C4-2B (cell line): ENCODE measurements at regions not wholly inside any gene's neighbourhood (a gene's known extent, or its start where the extent isn't known, plus 50 kb on each side); places are given as distances from the start of the nearest gene placed in this dataset.
"Not testable (repeated sequence)": the region's sequence is repeated elsewhere in the genome, so short reads cannot be mapped to it uniquely, and the experiment has no call there.

ENCODE experiments used
- CTCF ChIP-seq: fragments of 450-650 bp; conservative IDR thresholded peaks from 2 replicates; pipeline ENCODE4 v1.5.1; 2017; ENCODE audit warnings: mild to moderate bottlenecking
- ZFX ChIP-seq: fragments of 450-650 bp; IDR thresholded peaks from 2 replicates; pipeline ENCODE4 v1.6.1; 2017

- TF ChIP-seq CTCF, ZFX: not testable (repeated sequence)
Measured at GRCh38 chr16:32939845-32940244, 254.2 kb upstream of the TP53TG3C start.
